NAMALWA (cell line): ENCODE measurements at regions not wholly inside any gene's neighbourhood (a gene's known extent, or its start where the extent isn't known, plus 50 kb on each side); places are given as distances from the start of the nearest gene placed in this dataset.

Source experiments
- DNase-seq: peaks from one replicate; pipeline ENCODE4 v3.0.0-alpha.2; 2015; ENCODE audit warnings: low spot score

- no peak for DNase-seq
Observed at GRCh38 chr17:79218825-79219200, 144.2 kb downstream of the ENGASE start.

GRCh38 chr17:79218175-79218824, 143.7 kb downstream of the ENGASE start:
- DNase-seq: no peak

GRCh38 chr17:79217473-79218135, 143.0 kb downstream of the ENGASE start:
- no peak for DNase-seq

- DNase-seq: no peak
Observed at GRCh38 chr17:79216826-79217225, 142.2 kb downstream of the ENGASE start.

GRCh38 chr17:79216391-79216790, 141.8 kb downstream of the ENGASE start:
- DNase-seq: no peak

GRCh38 chr17:79215631-79216030, 141.0 kb downstream of the ENGASE start:
- DNase-seq: no peak

- no peak for DNase-seq
Observed at GRCh38 chr17:79214940-79215604, 140.4 kb downstream of the ENGASE start.

- DNase-seq: no peak
Observed at GRCh38 chr17:79214459-79214858, 139.8 kb downstream of the ENGASE start.

GRCh38 chr17:79213305-79213704, 138.7 kb downstream of the ENGASE start:
- DNase-seq: no peak

GRCh38 chr17:79212149-79213087, 137.8 kb downstream of the ENGASE start:
- no peak for DNase-seq

- DNase-seq: no peak
Observed at GRCh38 chr17:79211061-79211770, 136.6 kb downstream of the ENGASE start.

GRCh38 chr17:79210638-79211037, 136.0 kb downstream of the ENGASE start:
- no peak for DNase-seq

- no peak for DNase-seq
Observed at GRCh38 chr17:79207960-79208359, 133.3 kb downstream of the ENGASE start.

- DNase-seq: no peak
Observed at GRCh38 chr17:79205688-79206205, 131.1 kb downstream of the ENGASE start.

GRCh38 chr17:79204261-79204660, 129.6 kb downstream of the ENGASE start:
- DNase-seq: no peak

GRCh38 chr17:79203657-79204056, 129.0 kb downstream of the ENGASE start:
- no peak for DNase-seq

- peak; percentile 36 for DNase-seq
Observed at GRCh38 chr17:79203016-79203415, 128.4 kb downstream of the ENGASE start.

- no peak for DNase-seq
Observed at GRCh38 chr17:79202480-79202879, 127.9 kb downstream of the ENGASE start.

GRCh38 chr17:79201536-79202227, 127.1 kb downstream of the ENGASE start:
- no peak for DNase-seq

- DNase-seq: no peak
Observed at GRCh38 chr17:79201119-79201518, 126.5 kb downstream of the ENGASE start.

GRCh38 chr17:79196913-79197312, 122.3 kb downstream of the ENGASE start:
- no peak for DNase-seq
